ENCODE measurements at regions not wholly inside any gene's neighbourhood (a gene's known extent, or its start where the extent isn't known, plus 50 kb on each side); places are given as distances from the start of the nearest gene placed in this dataset.
"Not testable (repeated sequence)": the region's sequence is repeated elsewhere in the genome, so short reads cannot be mapped to it uniquely, and the experiment has no call there.

GRCh38 chr9:43138909-43139308, 955.5 kb downstream of the SPATA31A6 start:
- H2BK5ac ChIP-seq (ENCODE audit: low read depth, low read length, poor library complexity, severe bottlenecking); H4K20me1 ChIP-seq (ENCODE audit: insufficient read depth, low read length); H3K9me1 ChIP-seq (ENCODE audit: insufficient read depth, low read length); H3K4me3 ChIP-seq (ENCODE audit: insufficient read depth, low read depth, low read length); H4K8ac ChIP-seq (ENCODE audit: low read depth in 2 of 2, low read length in 2 of 2); H2BK15ac ChIP-seq (ENCODE audit: low read depth, low read length); BruUV-seq (replicated peaks); H3K18ac ChIP-seq (ENCODE audit: low read depth, low read length); H2AFZ ChIP-seq (replicated peaks; ENCODE audit: low read length, poor library complexity); H3K9ac ChIP-seq (ENCODE audit: low read depth, low read length); CTCF ChIA-PET; H2BK120ac ChIP-seq (ENCODE audit: low read depth, low read length); H3K4ac ChIP-seq (ENCODE audit: low read depth, low read length); H2AK5ac ChIP-seq (ENCODE audit: low read depth, low read length); H3K56ac ChIP-seq (ENCODE audit: extremely low read depth, insufficient read depth, low read length); H3K27me3 ChIP-seq (ENCODE audit: control insufficient read depth, insufficient read depth, low read length); H3K4me1 ChIP-seq (ENCODE audit: control insufficient read depth, insufficient read depth, low read length); ATAC-seq (ENCODE audit: low read depth); dilution Hi-C loops (cut with HindIII; ENCODE audit: low sequenced_read_pairs, unreplicated experiment); H2BK20ac ChIP-seq (ENCODE audit: low read depth, low read length); H3K27ac ChIP-seq (ENCODE audit: insufficient read depth, low read length); H3K14ac ChIP-seq (replicated peaks; ENCODE audit: low read depth, low read length); H4K5ac ChIP-seq (ENCODE audit: low read depth, low read length); H3K36me3 ChIP-seq (ENCODE audit: control insufficient read depth, insufficient read depth, low read length); intact Hi-C loops (cut with micrococcal nuclease); H3K9me3 ChIP-seq (ENCODE audit: control insufficient read depth, insufficient read depth, low read length); POLR2A ChIA-PET (ENCODE audit: unreplicated experiment); H3K23ac ChIP-seq (ENCODE audit: low read depth, low read length); in situ Hi-C loops (cut with MboI; ENCODE audit: low sequenced_read_pairs); H3K4me2 ChIP-seq (ENCODE audit: low read depth, low read length); H4K91ac ChIP-seq (ENCODE audit: insufficient read depth, low read depth, low read length); H2AK9ac ChIP-seq (replicated peaks; ENCODE audit: low read depth, low read length, poor library complexity); DNase-seq; H3K79me1 ChIP-seq (ENCODE audit: low read depth in 1 of 2, low read length in 2 of 2): not testable (repeated sequence)
- WGBS, 2 experiments (ENCODE audit: extremely low coverage in 2 of 2, insufficient read length in 1 of 2): no CpG with 5 or more reads among the region's 10 CpGs

DNA sequence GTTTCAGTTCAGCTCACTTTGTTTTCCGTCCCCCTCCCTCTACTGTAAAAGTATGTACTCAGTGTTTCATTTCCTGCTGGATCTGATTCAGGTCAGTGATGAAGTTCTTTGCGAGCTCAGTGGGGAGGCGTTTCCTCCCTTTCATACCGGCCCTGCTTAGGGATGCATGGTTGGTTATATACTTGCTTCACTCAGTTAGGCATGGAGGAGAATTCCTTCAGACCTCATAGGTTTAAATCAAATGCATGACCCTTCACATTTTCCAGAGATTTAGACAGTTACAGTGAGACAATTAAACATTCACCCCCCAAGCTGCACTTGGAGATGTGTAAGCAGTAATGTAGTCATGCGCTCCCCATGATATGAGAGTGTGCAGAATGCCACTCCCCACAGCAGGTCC, 955.9 kb downstream of the SPATA31A6 start:
- H2BK5ac ChIP-seq (ENCODE audit: low read depth, low read length, poor library complexity, severe bottlenecking); H3K23ac ChIP-seq (ENCODE audit: low read depth, low read length); H3K4me3 ChIP-seq (ENCODE audit: insufficient read depth, low read depth, low read length); H2AK5ac ChIP-seq (ENCODE audit: low read depth, low read length); in situ Hi-C loops (cut with MboI; ENCODE audit: low sequenced_read_pairs); H2BK120ac ChIP-seq (ENCODE audit: low read depth, low read length); intact Hi-C loops (cut with micrococcal nuclease); POLR2A ChIA-PET (ENCODE audit: unreplicated experiment); H3K27ac ChIP-seq (ENCODE audit: insufficient read depth, low read length); H3K9me1 ChIP-seq (ENCODE audit: insufficient read depth, low read length); CTCF ChIA-PET; H3K27me3 ChIP-seq (ENCODE audit: control insufficient read depth, insufficient read depth, low read length); BruUV-seq (replicated peaks); H3K36me3 ChIP-seq (ENCODE audit: control insufficient read depth, insufficient read depth, low read length); H3K9me3 ChIP-seq (ENCODE audit: control insufficient read depth, insufficient read depth, low read length); H2BK15ac ChIP-seq (ENCODE audit: low read depth, low read length); H3K79me1 ChIP-seq (ENCODE audit: low read depth in 1 of 2, low read length in 2 of 2); H2BK20ac ChIP-seq (ENCODE audit: low read depth, low read length); H3K14ac ChIP-seq (replicated peaks; ENCODE audit: low read depth, low read length); H4K5ac ChIP-seq (ENCODE audit: low read depth, low read length); H3K4me2 ChIP-seq (ENCODE audit: low read depth, low read length); H2AFZ ChIP-seq (replicated peaks; ENCODE audit: low read length, poor library complexity); H3K9ac ChIP-seq (ENCODE audit: low read depth, low read length); H3K56ac ChIP-seq (ENCODE audit: extremely low read depth, insufficient read depth, low read length); dilution Hi-C loops (cut with HindIII; ENCODE audit: low sequenced_read_pairs, unreplicated experiment); DNase-seq; H2AK9ac ChIP-seq (replicated peaks; ENCODE audit: low read depth, low read length, poor library complexity); ATAC-seq (ENCODE audit: low read depth); H4K20me1 ChIP-seq (ENCODE audit: insufficient read depth, low read length); H3K18ac ChIP-seq (ENCODE audit: low read depth, low read length); H4K91ac ChIP-seq (ENCODE audit: insufficient read depth, low read depth, low read length); H4K8ac ChIP-seq (ENCODE audit: low read depth in 2 of 2, low read length in 2 of 2); H3K4me1 ChIP-seq (ENCODE audit: control insufficient read depth, insufficient read depth, low read length); H3K4ac ChIP-seq (ENCODE audit: low read depth, low read length): not testable (repeated sequence)
- no CpG with 5 or more reads among the region's 5 CpGs for WGBS, 2 experiments (ENCODE audit: extremely low coverage in 2 of 2, insufficient read length in 1 of 2)
